ENCODE measurements at regions not wholly inside any gene's neighbourhood (a gene's known extent, or its start where the extent isn't known, plus 50 kb on each side); places are given as distances from the start of the nearest gene placed in this dataset.
A peak's percentile ranks its signal among the peaks of the same experiment; 100 is the strongest.
"Not testable (repeated sequence)": the region's sequence is repeated elsewhere in the genome, so short reads cannot be mapped to it uniquely, and the experiment has no call there.

GRCh38 chr3:153370680-153371079 lies 208.7 kb downstream of the RAP2B start:
- Histone ChIP-seq H3K27ac (no peak overlapping the region), H3K4me3 (no peak overlapping the region), H3K4me1 (no peaks in the 10 kb centered on the region), H3K27me3 (no peaks in the 10 kb centered on the region), H3K9me3 (peaks cover 0 to 6% of the 10 kb centered on the region in 2 donors), H3K36me3 (no peaks in the 10 kb centered on the region)
- TF ChIP-seq POLR2A (IDR thresholded peaks at IDR 0.05) (no peak), POLR2AphosphoS5 (IDR thresholded peaks at IDR 0.05) (no peak)
- TF ChIP-seq, protein P1, sequence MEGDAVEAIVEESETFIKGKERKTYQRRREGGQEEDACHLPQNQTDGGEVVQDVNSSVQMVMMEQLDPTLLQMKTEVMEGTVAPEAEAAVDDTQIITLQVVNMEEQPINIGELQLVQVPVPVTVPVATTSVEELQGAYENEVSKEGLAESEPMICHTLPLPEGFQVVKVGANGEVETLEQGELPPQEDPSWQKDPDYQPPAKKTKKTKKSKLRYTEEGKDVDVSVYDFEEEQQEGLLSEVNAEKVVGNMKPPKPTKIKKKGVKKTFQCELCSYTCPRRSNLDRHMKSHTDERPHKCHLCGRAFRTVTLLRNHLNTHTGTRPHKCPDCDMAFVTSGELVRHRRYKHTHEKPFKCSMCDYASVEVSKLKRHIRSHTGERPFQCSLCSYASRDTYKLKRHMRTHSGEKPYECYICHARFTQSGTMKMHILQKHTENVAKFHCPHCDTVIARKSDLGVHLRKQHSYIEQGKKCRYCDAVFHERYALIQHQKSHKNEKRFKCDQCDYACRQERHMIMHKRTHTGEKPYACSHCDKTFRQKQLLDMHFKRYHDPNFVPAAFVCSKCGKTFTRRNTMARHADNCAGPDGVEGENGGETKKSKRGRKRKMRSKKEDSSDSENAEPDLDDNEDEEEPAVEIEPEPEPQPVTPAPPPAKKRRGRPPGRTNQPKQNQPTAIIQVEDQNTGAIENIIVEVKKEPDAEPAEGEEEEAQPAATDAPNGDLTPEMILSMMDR (IDR thresholded peaks at IDR 0.05), result no peak
- intact Hi-C loops (cut with DNase I; ENCODE audit: low total_unique reads), result no loop called here
- no peak for DNase-seq (ENCODE audit: low spot score in 2 of 2)

DNA sequence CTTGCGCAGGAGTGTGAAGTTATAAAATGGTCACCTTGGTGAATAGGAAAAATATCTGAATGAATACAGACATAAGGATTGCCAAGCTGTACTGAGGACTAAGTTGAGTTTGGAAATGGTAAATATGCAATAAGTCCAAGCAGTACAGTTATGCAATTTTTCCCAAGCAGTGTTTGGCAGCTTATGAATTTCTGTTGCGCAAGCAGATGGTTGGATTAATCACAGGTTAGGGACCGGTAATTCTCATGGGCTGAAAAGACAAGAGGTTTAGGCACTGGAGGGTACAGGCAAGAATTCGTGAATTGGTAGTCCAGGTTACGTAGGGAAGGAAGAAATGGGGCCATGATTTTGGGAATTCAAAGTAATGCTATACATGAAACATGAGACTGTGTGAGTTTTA lies 210.3 kb downstream of the RAP2B start:
- no peaks in the 10 kb centered on the region for H3K36me3 ChIP-seq
- no peaks in the 10 kb centered on the region for H3K4me1 ChIP-seq
- peak overlapping the region in 1 of 3 donors; percentile 5 for H3K4me3 ChIP-seq
- peak in 1 of 2 donors; percentile 18 for DNase-seq (ENCODE audit: low spot score in 2 of 2)
- intact Hi-C loops (cut with DNase I; ENCODE audit: low total_unique reads), result no loop called here
- H3K9me3 ChIP-seq, result peaks cover 0 to 6% of the 10 kb centered on the region in 2 donors
- TF ChIP-seq POLR2AphosphoS5 (IDR thresholded peaks at IDR 0.05) (no peak), POLR2A (IDR thresholded peaks at IDR 0.05) (no peak)
- TF ChIP-seq, protein P1 (IDR thresholded peaks at IDR 0.05), result no peak
- H3K27ac ChIP-seq, result no peak overlapping the region
- no peaks in the 10 kb centered on the region for H3K27me3 ChIP-seq

GRCh38 chr3:153373606-153374005 lies 211.6 kb downstream of the RAP2B start:
- H3K27ac ChIP-seq, result no peak overlapping the region
- intact Hi-C loops (cut with DNase I; ENCODE audit: low total_unique reads), result no loop called here
- no peak for DNase-seq (ENCODE audit: low spot score in 2 of 2)
- H3K9me3 ChIP-seq, result peaks cover 0 to 6% of the 10 kb centered on the region in 2 donors
- H3K4me1 ChIP-seq, result no peaks in the 10 kb centered on the region
- no peak overlapping the region for H3K4me3 ChIP-seq
- H3K36me3 ChIP-seq, result no peaks in the 10 kb centered on the region
- H3K27me3 ChIP-seq, result no peaks in the 10 kb centered on the region
- TF ChIP-seq POLR2A (IDR thresholded peaks at IDR 0.05) (no peak), POLR2AphosphoS5 (IDR thresholded peaks at IDR 0.05) (no peak)
- TF ChIP-seq, protein P1 (IDR thresholded peaks at IDR 0.05), result no peak

DNA sequence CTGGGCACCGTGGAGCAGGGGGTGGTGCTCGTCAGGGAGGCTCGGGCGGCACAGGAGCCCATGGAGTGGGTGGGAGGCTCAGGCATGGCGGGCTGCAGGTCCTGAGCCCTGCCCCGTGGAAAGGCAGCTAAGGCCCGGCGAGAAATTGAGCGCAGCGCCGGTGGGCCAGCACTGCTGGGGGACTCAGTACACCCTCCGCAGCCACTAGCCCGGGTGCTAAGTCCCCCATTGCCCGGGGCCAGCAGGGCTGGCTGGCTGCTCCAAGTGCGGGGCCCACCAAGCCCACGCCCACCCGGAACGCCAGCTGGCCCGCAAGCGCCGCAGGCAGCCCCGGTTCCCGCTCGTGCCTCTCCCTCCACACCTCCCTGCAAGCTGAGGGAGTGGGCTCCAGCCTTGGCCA lies 216.3 kb downstream of the RAP2B start:
- H3K27ac ChIP-seq; DNase-seq (ENCODE audit: low spot score in 2 of 2); intact Hi-C loops (cut with DNase I; ENCODE audit: low total_unique reads): not testable (repeated sequence)

GRCh38 chr3:153379516-153379915 lies 217.5 kb downstream of the RAP2B start:
- TF ChIP-seq, protein P1 (IDR thresholded peaks at IDR 0.05), result no peak
- no peak for TF ChIP-seq POLR2AphosphoS5 (IDR thresholded peaks at IDR 0.05)
- no peak for TF ChIP-seq POLR2A (IDR thresholded peaks at IDR 0.05)
- Histone ChIP-seq H3K36me3 (no peaks in the 10 kb centered on the region), H3K4me1 (no peaks in the 10 kb centered on the region), H3K4me3 (no peak overlapping the region), H3K27me3 (no peaks in the 10 kb centered on the region), H3K27ac (no peak overlapping the region), H3K9me3 (no peaks in the 10 kb centered on the region)
- intact Hi-C loops (cut with DNase I; ENCODE audit: low total_unique reads), result no loop called here
- no peak for DNase-seq (ENCODE audit: low spot score in 2 of 2)

More for the DNA sequence above, 216.3 kb downstream of the RAP2B start:
- H3K4me3 ChIP-seq, H3K4me1 ChIP-seq, H3K36me3 ChIP-seq, H3K27me3 ChIP-seq, H3K9me3 ChIP-seq: not testable (repeated sequence)

GRCh38 chr3:153385343-153385742 lies 223.3 kb downstream of the RAP2B start:
- no peaks in the 10 kb centered on the region for H3K9me3 ChIP-seq
- DNase-seq (ENCODE audit: low spot score in 2 of 2), result no peak
- TF ChIP-seq POLR2AphosphoS5 (IDR thresholded peaks at IDR 0.05) (no peak), POLR2A (IDR thresholded peaks at IDR 0.05) (no peak)
- TF ChIP-seq, protein P1 (IDR thresholded peaks at IDR 0.05), result no peak
- no peaks in the 10 kb centered on the region for H3K27me3 ChIP-seq
- no peak overlapping the region for H3K27ac ChIP-seq
- H3K4me3 ChIP-seq, result no peak overlapping the region
- H3K4me1 ChIP-seq, result no peaks in the 10 kb centered on the region
- intact Hi-C loops (cut with DNase I; ENCODE audit: low total_unique reads), result no loop called here
- H3K36me3 ChIP-seq, result no peaks in the 10 kb centered on the region

Measured in breast epithelium (tissue), 4 donors.